HG03135 (cell line): ENCODE measurements at regions not wholly inside any gene's neighbourhood (a gene's known extent, or its start where the extent isn't known, plus 50 kb on each side); places are given as distances from the start of the nearest gene placed in this dataset.
A peak's percentile ranks its signal among the peaks of the same experiment; 100 is the strongest.
"Not testable (repeated sequence)": the region's sequence is repeated elsewhere in the genome, so short reads cannot be mapped to it uniquely, and the experiment has no call there.

Source experiments
- ATAC-seq: cut with Tn5 transposase; IDR thresholded peaks from one replicate; pipeline ENCODE4 v1.9.1; 2021; ENCODE audit warnings: mild to moderate bottlenecking, moderate library complexity; ENCODE audit not compliant: unreplicated experiment

GRCh38 chr5:162931501-162931900 is 505.9 kb upstream of the CCNG1 start:
- no peak for ATAC-seq

- no peak for ATAC-seq
Observed at GRCh38 chr5:162939991-162940390, 497.4 kb upstream of the CCNG1 start.

DNA sequence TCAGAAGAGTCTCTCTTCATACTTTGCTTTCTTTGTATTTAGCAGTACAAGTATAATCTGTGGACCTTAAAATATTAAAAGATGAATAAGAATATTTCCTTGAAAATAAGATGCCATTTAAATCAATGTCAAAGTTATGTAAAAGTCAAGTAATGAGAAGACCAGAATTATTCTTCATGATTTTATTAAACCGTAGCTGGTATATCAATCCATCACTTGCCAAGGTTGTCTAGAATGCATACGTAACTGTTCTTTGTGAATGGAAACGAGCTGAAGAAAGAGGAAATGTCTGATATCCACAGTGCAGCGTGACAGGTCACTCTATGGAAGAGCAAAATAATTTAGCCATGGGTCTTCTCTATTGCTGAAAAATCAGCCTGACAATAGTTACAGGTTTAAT is 488.7 kb upstream of the CCNG1 start:
- ATAC-seq: no peak

- no peak for ATAC-seq
Observed at GRCh38 chr5:162956570-162956969, 480.8 kb upstream of the CCNG1 start.

GRCh38 chr5:162964144-162964543 is 473.3 kb upstream of the CCNG1 start:
- ATAC-seq: not testable (repeated sequence)

DNA sequence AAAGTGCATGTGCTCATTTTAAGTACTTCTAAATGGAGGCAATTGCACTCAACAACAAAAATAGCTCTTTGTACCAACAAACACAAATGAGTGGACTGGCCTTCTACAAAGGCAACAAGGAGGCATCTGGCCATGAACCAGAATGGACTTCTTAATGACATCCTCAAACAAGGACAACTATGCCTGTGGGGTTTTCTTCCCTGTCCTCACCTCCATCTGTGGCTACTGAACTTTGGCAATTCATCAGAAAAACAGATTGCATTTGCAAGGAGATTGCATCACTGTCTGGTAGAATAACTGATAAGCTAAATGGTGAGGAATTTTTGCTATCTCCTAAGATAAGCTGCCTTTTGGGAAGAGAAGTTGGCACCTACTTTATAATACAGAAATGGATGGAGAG is 447.3 kb upstream of the CCNG1 start:
- no peak for ATAC-seq

GRCh38 chr5:162990856-162991497 is 446.4 kb upstream of the CCNG1 start:
- ATAC-seq: peak; percentile 81

- no peak for ATAC-seq
Observed at GRCh38 chr5:162995568-162995967, 441.8 kb upstream of the CCNG1 start.

DNA sequence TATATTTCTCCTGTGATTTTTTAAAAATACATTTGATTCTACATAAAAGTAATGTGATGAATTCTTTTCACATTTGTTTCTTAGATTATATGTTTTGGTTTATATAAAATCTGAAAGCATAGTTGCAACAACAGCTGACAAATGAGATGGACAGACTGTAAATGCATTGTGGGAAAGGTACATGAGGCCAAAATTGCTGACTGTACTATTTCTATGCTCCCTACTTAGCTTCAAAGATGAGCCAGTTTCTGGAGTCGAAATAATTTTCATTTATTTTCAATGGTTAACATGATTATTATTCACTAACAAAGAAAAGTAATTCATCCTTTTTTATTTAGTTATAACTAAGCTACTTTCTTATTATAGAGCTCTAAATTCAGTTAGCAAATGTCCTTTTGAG is 441.3 kb upstream of the CCNG1 start:
- no peak for ATAC-seq

DNA sequence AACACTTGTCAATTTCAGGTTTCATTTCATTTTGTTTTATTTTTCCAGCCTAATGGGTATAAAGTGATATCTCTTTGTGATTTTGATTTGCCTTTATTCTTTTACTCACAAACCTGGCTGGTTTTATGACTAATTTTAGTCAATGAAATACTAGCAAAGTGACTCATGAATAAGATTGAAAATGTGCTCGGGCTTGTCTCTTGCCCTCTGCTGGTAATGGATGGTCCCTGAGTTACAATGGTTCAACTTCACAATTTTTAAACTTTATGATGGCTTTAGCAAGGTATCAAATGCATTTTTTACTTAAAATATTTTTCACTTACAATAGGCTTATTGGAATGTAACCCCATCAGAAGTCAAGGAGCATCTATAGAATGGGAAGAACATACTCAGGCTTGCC is 431.4 kb upstream of the CCNG1 start:
- no peak for ATAC-seq

DNA sequence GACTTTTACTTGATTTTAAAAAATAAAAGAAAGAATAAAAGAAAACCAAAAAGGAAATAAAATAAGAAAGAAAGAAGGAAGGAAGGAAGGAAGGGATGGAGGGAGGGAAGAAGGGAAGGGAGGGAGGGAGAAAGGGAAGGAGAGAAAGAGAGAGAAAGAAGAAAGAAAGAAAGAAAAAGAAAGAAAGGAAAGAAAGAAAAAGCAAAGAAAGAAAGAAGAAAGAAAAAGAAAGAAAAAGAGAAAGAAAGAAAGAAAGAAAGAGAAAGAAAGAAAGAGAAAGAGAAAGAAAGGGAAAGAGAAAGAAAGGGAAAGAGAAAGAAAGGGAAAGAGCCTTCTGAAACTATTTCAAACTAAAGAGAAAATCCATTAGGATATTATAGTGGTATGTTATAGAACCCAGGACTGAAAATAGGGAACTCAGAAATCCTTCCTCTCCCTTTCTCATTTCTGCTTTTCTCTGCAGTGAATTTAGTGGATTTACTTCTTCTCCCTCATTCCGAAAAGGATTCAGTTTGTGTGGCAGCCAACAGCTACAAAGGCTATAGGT is 414.7 kb upstream of the CCNG1 start:
- ATAC-seq: no peak

- no peak for ATAC-seq
Observed at GRCh38 chr5:163023846-163024245, 413.5 kb upstream of the CCNG1 start.

GRCh38 chr5:163024936-163025335 is 412.5 kb upstream of the CCNG1 start:
- ATAC-seq: no peak

- ATAC-seq: no peak
Observed at GRCh38 chr5:163033656-163034055, 403.7 kb upstream of the CCNG1 start.

DNA sequence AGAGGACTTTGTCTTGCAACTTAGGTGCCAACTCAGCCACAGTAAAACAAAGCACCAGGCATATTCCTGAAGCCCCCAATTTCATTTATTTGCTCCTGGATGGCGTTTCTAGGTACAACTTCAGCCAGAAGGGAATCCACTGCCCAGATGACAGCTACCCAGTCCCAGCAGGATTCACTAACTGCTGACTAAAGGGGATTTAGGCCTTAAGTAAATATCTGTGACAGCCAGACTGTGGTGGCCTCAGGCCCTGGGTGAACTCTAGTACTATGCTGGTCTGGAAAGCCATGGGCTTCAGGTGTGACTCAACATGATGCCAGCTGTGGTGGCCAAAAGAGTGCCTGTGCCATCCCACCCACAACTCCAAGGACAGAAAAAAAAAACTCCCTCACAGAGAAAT is 396.1 kb upstream of the CCNG1 start:
- ATAC-seq: no peak

- no peak for ATAC-seq
Observed at GRCh38 chr5:163079618-163080017, 357.8 kb upstream of the CCNG1 start.

- ATAC-seq: no peak
Observed at GRCh38 chr5:163089230-163089629, 348.2 kb upstream of the CCNG1 start.

DNA sequence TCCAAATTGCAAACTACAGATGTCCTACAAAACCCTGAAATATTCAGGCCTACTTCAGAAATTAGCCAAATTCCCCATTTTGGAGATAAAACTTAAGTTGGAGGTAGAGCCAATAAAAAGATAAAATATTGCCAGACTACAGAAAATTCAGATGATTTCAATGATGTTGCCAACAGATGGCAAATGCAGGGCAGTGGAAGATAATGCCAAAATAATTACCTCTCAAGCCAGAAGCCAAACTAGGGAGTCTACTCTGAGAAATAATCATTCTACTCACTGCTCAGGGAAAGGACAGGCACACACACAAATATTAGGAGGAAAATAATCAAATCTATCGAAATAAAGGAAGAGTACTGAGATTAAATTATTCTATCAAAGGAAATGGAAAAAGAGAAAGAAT is 347.5 kb upstream of the CCNG1 start:
- no peak for ATAC-seq

GRCh38 chr5:163094492-163095180 is 342.8 kb upstream of the CCNG1 start:
- peak; percentile 91 for ATAC-seq

DNA sequence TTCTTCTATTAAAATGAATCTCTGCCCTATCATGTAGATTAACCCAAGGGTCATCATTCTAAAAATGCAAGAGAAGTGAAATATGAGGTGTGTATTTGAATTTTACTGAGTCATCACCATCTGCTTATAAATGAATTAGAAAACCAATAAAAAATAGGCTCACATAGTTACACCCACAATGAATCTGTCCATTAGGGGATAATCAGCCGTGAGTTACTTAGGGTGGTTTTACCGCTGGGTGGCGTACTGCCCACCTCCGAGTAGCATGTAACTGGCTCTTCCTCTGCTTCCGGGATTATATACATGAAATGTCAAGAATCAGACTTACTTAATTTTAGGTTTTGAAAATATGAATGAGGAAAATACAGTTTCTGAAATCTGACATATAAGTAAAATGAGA is 332.9 kb upstream of the CCNG1 start:
- no peak for ATAC-seq

DNA sequence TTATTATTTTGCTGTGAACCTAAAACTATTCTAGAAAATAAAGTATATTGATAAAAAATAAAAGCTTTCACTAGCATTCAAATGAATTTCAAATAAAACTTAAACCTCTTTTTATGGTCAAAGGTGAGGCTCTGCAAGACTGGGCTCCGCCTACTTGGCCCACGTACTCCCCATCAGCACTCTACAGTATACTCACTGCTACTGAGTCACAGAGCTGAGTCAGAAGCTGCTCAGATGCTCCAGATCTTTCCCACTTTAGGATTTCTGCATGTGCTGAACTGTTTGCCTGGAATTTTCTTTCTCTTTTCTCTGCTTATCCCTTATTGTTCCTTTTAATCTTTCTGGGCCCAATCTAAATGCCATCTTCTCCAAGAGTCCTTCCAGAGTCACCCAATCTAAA is 331.9 kb upstream of the CCNG1 start:
- no peak for ATAC-seq

DNA sequence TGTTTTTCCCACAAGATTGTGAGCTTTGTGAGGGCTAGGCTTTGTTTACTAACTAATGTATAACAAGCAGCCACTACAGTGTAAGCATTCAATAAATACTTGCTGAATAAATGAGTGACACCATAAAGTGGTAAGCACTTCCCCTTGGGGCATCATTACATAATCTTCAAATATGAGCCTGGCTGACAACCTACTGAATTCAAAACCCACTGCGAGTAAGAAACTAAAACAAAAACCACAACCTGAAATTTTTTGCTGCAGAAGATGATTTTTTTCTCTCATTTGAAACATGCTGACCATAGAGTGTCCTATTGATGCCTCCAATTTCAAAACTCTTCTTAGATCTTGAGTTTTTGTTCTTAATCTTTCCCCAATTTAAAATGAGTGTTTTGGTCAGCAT is 331.3 kb upstream of the CCNG1 start:
- peak; percentile 65 for ATAC-seq

DNA sequence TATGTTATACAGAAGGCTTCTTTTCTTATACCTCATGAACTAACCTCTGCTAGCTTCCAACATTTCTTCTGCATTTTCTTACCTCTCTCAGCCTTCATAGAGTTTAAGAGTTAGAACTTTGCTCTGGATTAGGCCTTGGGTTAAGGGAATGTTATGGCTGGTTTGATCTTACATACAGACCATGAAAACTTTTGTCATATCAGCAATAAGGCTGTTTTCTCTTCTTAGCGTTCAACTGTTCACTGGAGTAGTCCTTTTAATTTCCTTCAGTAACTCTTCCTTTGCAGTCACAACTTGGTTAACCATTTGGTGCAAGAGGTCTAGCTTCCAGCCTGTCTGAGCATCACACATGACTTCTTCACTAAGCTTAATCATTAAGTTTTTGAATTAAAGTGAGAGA is 329.0 kb upstream of the CCNG1 start:
- no peak for ATAC-seq
